OCI-LY3 (cell line): ENCODE measurements at regions not wholly inside any gene's neighbourhood (a gene's known extent, or its start where the extent isn't known, plus 50 kb on each side); places are given as distances from the start of the nearest gene placed in this dataset.

Experiments used
- H2AFZ ChIP-seq: fragments of 200-600, 300-600 bp; shearing (Covaris generic); 2 replicates; pipeline ENCODE4 v1.6.0; 2014; ENCODE audit warnings: antibody characterized with exemption, low read depth, low read length
- H3K27ac ChIP-seq: fragments of 200-600, 300-600 bp; sonication (generic); 2 replicates; pipeline ENCODE4 v1.5.1; 2014; ENCODE audit warnings: mild to moderate bottlenecking, low read length, moderate library complexity, mixed read lengths
- H3K27me3 ChIP-seq: fragments of 200-600, 300-600 bp; sonication (generic); 2 replicates; pipeline ENCODE4 v1.6.1; 2014; ENCODE audit warnings: low read depth, low read length, mixed read lengths
- H3K36me3 ChIP-seq: fragments of 200-600, 300-600 bp; sonication (generic); replicated peaks from 2 replicates; pipeline ENCODE3; 2014; ENCODE audit warnings: low read depth, low read length, mixed read lengths
- H3K4me1 ChIP-seq: fragments of 300-600, 200-600 bp; sonication (generic); 2 replicates; pipeline ENCODE4 v1.6.1; 2014; ENCODE audit warnings: low read length, mixed read lengths
- H3K4me2 ChIP-seq: fragments of 200-600, 300-600 bp; sonication (generic); 2 replicates; pipeline ENCODE4 v1.6.1; 2014; ENCODE audit warnings: low read length, mixed read lengths
- H3K4me3 ChIP-seq: fragments of 300-600, 200-600 bp; sonication (generic); 2 replicates; pipeline ENCODE4 v1.5.1; 2014; ENCODE audit warnings: antibody characterized with exemption, mild to moderate bottlenecking, low read length, moderate library complexity
- H3K79me2 ChIP-seq: fragments of 300-600, 200-600 bp; shearing (Covaris generic); 2 replicates; pipeline ENCODE4 v1.6.1; 2014; ENCODE audit warnings: mild to moderate bottlenecking, low read length, mixed read lengths
- H3K9ac ChIP-seq: fragments of 300-600, 200-600 bp; shearing (Covaris generic); 2 replicates; pipeline ENCODE4 v1.6.0; 2014; ENCODE audit warnings: mild to moderate bottlenecking, low read length, moderate library complexity
- H3K9me3 ChIP-seq: fragments of 200-600, 300-600 bp; shearing (Covaris generic); 2 replicates; pipeline ENCODE4 v1.6.1; 2014; ENCODE audit warnings: low read length, mixed read lengths; ENCODE audit not compliant: insufficient read depth
- H4K20me1 ChIP-seq: fragments of 200-600, 300-600 bp; sonication (generic); 2 replicates; pipeline ENCODE4 v1.6.1; 2016; ENCODE audit warnings: low read length, mixed read lengths; ENCODE audit not compliant: insufficient read depth
- EZH2phosphoT487 ChIP-seq: fragments of 200-600 bp; shearing (Covaris generic); IDR thresholded peaks from 2 replicates; pipeline ENCODE4 v1.6.1; 2018; ENCODE audit warnings: antibody characterized with exemption, mixed run types, low read depth
- TF ChIP-seq, protein P1 (sequence below): fragments of 200-600, 300-600 bp; sonication (generic); IDR thresholded peaks from 2 replicates; pipeline ENCODE4 v1.5.1; 2014; ENCODE audit warnings: antibody characterized with exemption, low read length, low read depth

DNA sequence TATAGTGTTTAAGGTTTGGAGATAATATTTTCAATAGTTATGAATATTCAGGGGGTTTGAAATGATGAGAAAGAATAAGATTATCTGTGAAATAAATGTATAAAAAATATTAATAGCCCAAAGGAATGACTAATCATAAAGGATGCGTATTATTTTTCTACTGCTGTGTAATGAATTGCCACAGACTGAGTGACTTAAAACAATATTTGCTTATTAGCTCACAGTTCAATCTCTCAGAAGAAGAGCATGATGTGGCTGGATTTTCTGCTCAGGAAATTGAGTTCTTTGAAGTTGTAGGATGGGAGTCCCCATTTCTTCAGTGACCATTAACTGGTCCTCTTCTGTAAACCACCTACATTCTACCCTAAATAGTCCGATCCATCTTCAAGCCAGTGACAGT is 1680.8 kb upstream of the AGA start:
- H3K79me2 ChIP-seq = no peaks in the 10 kb centered on the region
- H3K9ac ChIP-seq = no peak overlapping the region
- H4K20me1 ChIP-seq = no peaks in the 10 kb centered on the region
- no peak overlapping the region for H3K4me3 ChIP-seq
- H3K36me3 ChIP-seq = no peaks in the 10 kb centered on the region
- TF ChIP-seq, protein P1, sequence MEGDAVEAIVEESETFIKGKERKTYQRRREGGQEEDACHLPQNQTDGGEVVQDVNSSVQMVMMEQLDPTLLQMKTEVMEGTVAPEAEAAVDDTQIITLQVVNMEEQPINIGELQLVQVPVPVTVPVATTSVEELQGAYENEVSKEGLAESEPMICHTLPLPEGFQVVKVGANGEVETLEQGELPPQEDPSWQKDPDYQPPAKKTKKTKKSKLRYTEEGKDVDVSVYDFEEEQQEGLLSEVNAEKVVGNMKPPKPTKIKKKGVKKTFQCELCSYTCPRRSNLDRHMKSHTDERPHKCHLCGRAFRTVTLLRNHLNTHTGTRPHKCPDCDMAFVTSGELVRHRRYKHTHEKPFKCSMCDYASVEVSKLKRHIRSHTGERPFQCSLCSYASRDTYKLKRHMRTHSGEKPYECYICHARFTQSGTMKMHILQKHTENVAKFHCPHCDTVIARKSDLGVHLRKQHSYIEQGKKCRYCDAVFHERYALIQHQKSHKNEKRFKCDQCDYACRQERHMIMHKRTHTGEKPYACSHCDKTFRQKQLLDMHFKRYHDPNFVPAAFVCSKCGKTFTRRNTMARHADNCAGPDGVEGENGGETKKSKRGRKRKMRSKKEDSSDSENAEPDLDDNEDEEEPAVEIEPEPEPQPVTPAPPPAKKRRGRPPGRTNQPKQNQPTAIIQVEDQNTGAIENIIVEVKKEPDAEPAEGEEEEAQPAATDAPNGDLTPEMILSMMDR = no peak
- no peak for TF ChIP-seq EZH2phosphoT487
- H3K4me2 ChIP-seq = no peak overlapping the region
- H3K27ac ChIP-seq = no peak overlapping the region
- no peaks in the 10 kb centered on the region for H3K9me3 ChIP-seq
- no peak overlapping the region for H2AFZ ChIP-seq
- H3K27me3 ChIP-seq = no peaks in the 10 kb centered on the region
- peaks cover 12% of the 10 kb centered on the region for H3K4me1 ChIP-seq

DNA sequence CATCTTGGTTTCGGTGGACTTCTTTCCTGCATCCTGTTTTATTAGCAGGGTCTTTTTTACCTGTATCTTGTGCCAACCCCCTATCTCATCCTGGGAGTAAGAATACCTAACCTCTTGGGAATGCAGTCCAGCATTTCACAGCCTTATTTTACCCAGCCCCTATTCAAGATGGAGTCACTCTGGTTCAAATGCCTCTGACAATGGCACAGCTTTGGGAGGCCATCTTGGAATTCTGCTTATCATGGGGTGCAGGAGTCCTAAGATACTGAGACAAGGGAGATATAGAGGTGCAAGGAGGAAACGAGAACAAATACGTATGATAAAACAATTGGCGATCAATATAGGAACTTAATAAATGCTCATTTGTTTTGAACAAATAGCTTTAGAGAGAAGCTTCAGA is 1682.2 kb upstream of the AGA start:
- Histone ChIP-seq H2AFZ (no peak overlapping the region), H4K20me1 (no peaks in the 10 kb centered on the region), H3K79me2 (no peaks in the 10 kb centered on the region), H3K9me3 (no peaks in the 10 kb centered on the region), H3K36me3 (no peaks in the 10 kb centered on the region), H3K4me1 (peaks cover 12% of the 10 kb centered on the region), H3K27ac (no peak overlapping the region), H3K9ac (no peak overlapping the region), H3K4me2 (no peak overlapping the region), H3K27me3 (no peaks in the 10 kb centered on the region), H3K4me3 (no peak overlapping the region)
- no peak for TF ChIP-seq EZH2phosphoT487
- TF ChIP-seq, protein P1 = no peak

DNA sequence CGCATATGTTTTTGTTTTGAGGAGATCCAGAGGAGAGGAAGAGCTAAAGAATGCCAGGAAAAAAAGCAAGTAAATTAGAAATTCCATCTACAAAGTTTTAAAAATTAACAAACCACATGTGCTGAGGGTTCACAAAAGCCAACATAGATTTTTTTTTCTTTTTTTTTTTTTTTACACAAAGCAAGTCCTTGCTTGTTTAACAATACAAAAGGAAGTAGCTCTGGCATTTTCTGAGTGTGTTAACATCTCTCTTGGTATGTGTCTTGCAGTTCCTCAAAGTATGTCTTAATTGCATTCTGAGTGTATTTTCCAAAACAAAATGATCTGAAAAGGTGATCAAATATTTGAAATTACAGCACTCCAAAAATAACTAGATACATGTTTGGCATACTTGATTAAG is 1682.7 kb upstream of the AGA start:
- H3K9ac ChIP-seq = no peak overlapping the region

DNA sequence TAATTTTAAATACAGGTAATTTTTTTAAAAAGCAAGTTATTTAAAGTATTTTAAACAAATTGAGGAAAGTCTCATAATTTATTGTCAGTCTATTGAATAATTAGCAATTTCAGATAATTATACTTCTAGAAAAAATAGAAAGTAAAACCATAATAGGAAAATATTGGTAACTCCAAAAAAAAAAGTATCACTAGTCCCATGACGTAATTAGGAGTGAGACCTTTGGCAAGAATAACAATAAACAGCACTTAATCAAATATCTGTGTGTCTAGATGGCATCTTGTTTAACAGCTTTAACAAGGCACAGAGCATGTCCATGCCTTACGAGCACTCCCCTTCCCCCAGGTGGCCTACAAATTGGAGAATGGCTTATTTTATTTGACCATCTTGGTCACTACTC is 1683.6 kb upstream of the AGA start:
- H3K27me3 ChIP-seq = no peaks in the 10 kb centered on the region
- H3K4me1 ChIP-seq = peaks cover 21% of the 10 kb centered on the region
- H2AFZ ChIP-seq = no peak overlapping the region
- no peaks in the 10 kb centered on the region for H4K20me1 ChIP-seq
- H3K9ac ChIP-seq = no peak overlapping the region
- no peak for TF ChIP-seq EZH2phosphoT487
- TF ChIP-seq, protein P1 = no peak
- no peaks in the 10 kb centered on the region for H3K9me3 ChIP-seq
- no peak overlapping the region for H3K27ac ChIP-seq
- H3K4me2 ChIP-seq = no peak overlapping the region
- H3K4me3 ChIP-seq = no peak overlapping the region
- no peaks in the 10 kb centered on the region for H3K79me2 ChIP-seq
- H3K36me3 ChIP-seq = no peaks in the 10 kb centered on the region

More for the DNA sequence above, 1682.7 kb upstream of the AGA start:
- Histone ChIP-seq H4K20me1 (no peaks in the 10 kb centered on the region), H3K27me3 (no peaks in the 10 kb centered on the region), H3K4me3 (no peak overlapping the region), H3K4me1 (peaks cover 17% of the 10 kb centered on the region), H3K27ac (no peak overlapping the region), H3K9me3 (no peaks in the 10 kb centered on the region), H3K36me3 (no peaks in the 10 kb centered on the region), H3K79me2 (no peaks in the 10 kb centered on the region), H2AFZ (no peak overlapping the region), H3K4me2 (no peak overlapping the region)
- no peak for TF ChIP-seq EZH2phosphoT487
- TF ChIP-seq, protein P1 = no peak
